Prostate gland (tissue), 2 donors: ENCODE measurements at regions not wholly inside any gene's neighbourhood (a gene's known extent, or its start where the extent isn't known, plus 50 kb on each side); places are given as distances from the start of the nearest gene placed in this dataset.

Source experiments
- DNase-seq: peaks from one replicate; pipeline ENCODE4 v3.0.0-alpha.2; 2019; ENCODE audit warnings: low spot score
- H3K27ac ChIP-seq, 2 donors: fragments of 200-600 bp; sonication (generic); 2 replicates each; pipeline ENCODE4 v1.5.1; 2017 to 2019
- H3K27me3 ChIP-seq: fragments of 200-600 bp; sonication (generic); replicated peaks from 2 replicates; pipeline ENCODE4 v1.5.1; 2019; ENCODE audit not compliant: insufficient read depth
- H3K36me3 ChIP-seq, 2 donors: fragments of 200-600 bp; sonication (generic); 1 replicate in 1 of 2; 2 replicates in 1 of 2; pipeline versions ENCODE4 v1.5.1 to v1.8.1; 2017 to 2019
- H3K4me1 ChIP-seq: fragments of 200-600 bp; sonication (generic); replicated peaks from 2 replicates; pipeline ENCODE4 v1.5.1; 2019
- H3K4me3 ChIP-seq, 2 donors: fragments of 200-600 bp; sonication (generic); 2 replicates each; pipeline ENCODE4 v1.5.1; 2017 to 2019
- H3K9me3 ChIP-seq: fragments of 200-600 bp; sonication (generic); 2 replicates; pipeline ENCODE4 v1.5.1; 2017
- POLR2A ChIP-seq: fragments of 450-650 bp; IDR thresholded peaks from one replicate; pipeline ENCODE4 v1.6.1; 2016; ENCODE audit warnings: antibody characterized with exemption, mild to moderate bottlenecking
- POLR2AphosphoS5 ChIP-seq: sonication (generic); formaldehyde crosslinking; IDR thresholded peaks from one replicate; pipeline ENCODE4 v1.6.1; 2017; ENCODE audit warnings: antibody characterized with exemption
- WGBS: methylation state at CpG from one replicate; pipeline ENCODE4 v1.1.5; 2018; 5-methylcytosine and 5-hydroxymethylcytosine counted together
- intact Hi-C: fragments of 100-400 bp; cut with DNase I; formaldehyde crosslinking; loops from one replicate; pipeline ENCODE4 v1.14.2; 2022
- TF ChIP-seq, protein P1 (sequence below), 4 experiments: fragments of 200-600 bp in 2 of 4; fragments of 450-650 bp in 2 of 4; sonication (generic) in 2 of 4; IDR thresholded peaks; 1 replicate in 3 of 4; 2 replicates in 1 of 4; pipeline ENCODE4 v1.5.1; 2016 to 2019; ENCODE audit warnings: antibody characterized with exemption in 4 of 4, mild to moderate bottlenecking in 2 of 4, moderate library complexity in 2 of 4

DNA sequence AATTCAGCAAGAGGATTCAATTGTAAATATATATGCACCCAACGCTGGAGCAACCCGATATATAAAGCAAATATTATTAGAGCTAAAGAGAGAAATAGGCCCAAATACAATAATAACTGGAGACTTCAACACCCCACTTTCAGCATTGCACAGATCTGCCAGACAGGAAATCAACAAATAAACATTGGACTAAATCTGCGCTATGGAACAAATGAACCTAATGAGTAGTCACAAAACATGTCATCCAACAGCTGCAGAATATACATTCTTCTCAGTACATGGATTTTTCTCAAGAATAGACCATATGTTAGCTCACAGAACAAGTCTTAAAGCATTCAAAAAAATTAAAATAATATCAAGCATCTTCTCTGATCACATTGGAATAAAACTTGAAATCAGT lies 86.1 kb upstream of the SLC1A1 start:
- H3K4me3 ChIP-seq = no peak overlapping the region
- no peaks in the 10 kb centered on the region for H3K9me3 ChIP-seq
- no peaks in the 10 kb centered on the region for H3K27me3 ChIP-seq
- no peak overlapping the region for H3K27ac ChIP-seq
- H3K4me1 ChIP-seq = no peaks in the 10 kb centered on the region
- intact Hi-C loops = no loop called here
- TF ChIP-seq POLR2A = no peak
- TF ChIP-seq, protein P1, sequence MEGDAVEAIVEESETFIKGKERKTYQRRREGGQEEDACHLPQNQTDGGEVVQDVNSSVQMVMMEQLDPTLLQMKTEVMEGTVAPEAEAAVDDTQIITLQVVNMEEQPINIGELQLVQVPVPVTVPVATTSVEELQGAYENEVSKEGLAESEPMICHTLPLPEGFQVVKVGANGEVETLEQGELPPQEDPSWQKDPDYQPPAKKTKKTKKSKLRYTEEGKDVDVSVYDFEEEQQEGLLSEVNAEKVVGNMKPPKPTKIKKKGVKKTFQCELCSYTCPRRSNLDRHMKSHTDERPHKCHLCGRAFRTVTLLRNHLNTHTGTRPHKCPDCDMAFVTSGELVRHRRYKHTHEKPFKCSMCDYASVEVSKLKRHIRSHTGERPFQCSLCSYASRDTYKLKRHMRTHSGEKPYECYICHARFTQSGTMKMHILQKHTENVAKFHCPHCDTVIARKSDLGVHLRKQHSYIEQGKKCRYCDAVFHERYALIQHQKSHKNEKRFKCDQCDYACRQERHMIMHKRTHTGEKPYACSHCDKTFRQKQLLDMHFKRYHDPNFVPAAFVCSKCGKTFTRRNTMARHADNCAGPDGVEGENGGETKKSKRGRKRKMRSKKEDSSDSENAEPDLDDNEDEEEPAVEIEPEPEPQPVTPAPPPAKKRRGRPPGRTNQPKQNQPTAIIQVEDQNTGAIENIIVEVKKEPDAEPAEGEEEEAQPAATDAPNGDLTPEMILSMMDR (IDR thresholded peaks at IDR 0.05) = no peak
- no peak for TF ChIP-seq POLR2AphosphoS5
- no peak for DNase-seq
- WGBS = 77% methylated on average over 3 of the region's 3 CpGs
- H3K36me3 ChIP-seq = no peaks in the 10 kb centered on the region

DNA sequence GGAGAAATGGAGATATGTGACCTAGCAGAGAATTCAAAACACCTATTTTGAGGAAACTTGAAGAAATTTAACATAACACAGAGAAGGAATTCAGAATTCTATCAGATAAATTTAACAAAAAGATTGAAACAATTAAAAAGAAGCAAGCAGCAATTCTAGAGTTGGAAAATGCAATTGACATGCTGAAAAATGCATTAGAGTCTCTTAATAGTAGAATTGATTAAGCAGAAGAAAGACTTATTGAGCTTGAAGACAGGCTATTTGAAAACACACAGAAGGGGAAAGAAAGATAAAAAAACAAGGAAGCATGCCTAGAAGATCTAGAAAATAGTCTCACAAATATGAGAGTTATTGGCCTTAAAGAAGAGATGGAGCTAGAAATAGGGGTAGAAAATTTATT lies 87.8 kb upstream of the SLC1A1 start:
- Histone ChIP-seq H3K36me3 (no peaks in the 10 kb centered on the region), H3K9me3 (no peaks in the 10 kb centered on the region), H3K4me1 (no peaks in the 10 kb centered on the region), H3K27me3 (no peaks in the 10 kb centered on the region), H3K27ac (no peak overlapping the region), H3K4me3 (no peak overlapping the region)
- no peak for TF ChIP-seq POLR2AphosphoS5
- intact Hi-C loops = no loop called here
- no peak for DNase-seq

DNA sequence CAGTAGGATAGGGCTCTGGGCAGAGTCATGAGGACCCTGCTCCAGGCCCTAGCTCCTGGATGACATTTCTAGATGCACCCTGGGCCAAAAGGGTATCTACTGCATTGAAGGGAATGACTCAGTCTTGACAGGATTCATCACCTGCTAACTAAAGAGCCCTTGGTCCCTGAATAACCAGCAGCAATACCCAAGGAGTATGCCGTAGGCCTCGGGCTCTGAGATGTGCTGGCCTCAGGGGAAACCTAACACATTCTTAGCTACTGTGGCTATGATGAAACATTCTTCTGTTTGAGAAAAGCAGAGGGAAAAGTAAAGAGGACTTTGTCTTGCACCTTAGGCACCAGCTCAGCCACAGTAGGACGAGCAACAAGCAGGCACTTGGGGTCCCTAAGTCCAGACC lies 89.5 kb upstream of the SLC1A1 start:
- DNase-seq = no peak
- no peak for TF ChIP-seq POLR2AphosphoS5
- TF ChIP-seq, protein P1 (IDR thresholded peaks at IDR 0.05) = no peak
- no peak for TF ChIP-seq POLR2A
- no peaks in the 10 kb centered on the region for H3K27me3 ChIP-seq
- intact Hi-C loops = no loop called here
- H3K9me3 ChIP-seq = no peaks in the 10 kb centered on the region
- WGBS = 100% methylated on average over 3 of the region's 3 CpGs
- no peak overlapping the region for H3K27ac ChIP-seq
- no peak overlapping the region for H3K4me3 ChIP-seq
- H3K4me1 ChIP-seq = no peaks in the 10 kb centered on the region
- H3K36me3 ChIP-seq = no peaks in the 10 kb centered on the region

DNA sequence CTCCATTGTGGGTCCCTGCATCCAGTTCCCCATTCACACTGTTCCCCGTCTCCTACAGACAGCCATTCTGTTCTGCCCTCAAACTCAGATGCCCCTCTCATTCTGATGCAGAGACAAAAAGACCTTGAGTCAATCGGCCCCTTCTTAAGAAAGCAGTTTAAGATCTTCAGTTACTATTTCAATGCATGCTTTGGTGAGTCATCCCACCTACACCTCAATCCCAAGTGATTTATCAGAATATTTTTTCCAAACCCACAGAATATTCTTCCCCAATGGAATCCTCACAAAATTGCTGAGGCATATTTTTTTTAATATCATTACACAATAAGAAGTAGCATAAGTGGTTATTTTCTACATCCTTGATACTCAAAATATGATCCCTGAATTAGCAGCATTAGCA lies 92.4 kb upstream of the SLC1A1 start:
- no peaks in the 10 kb centered on the region for H3K27me3 ChIP-seq
- H3K4me3 ChIP-seq = no peak overlapping the region
- H3K9me3 ChIP-seq = no peaks in the 10 kb centered on the region
- no peaks in the 10 kb centered on the region for H3K4me1 ChIP-seq
- DNase-seq = no peak
- intact Hi-C loops = no loop called here
- WGBS = 68% methylated on average over 2 of the region's 2 CpGs
- no peak overlapping the region for H3K27ac ChIP-seq
- H3K36me3 ChIP-seq = no peaks in the 10 kb centered on the region
- TF ChIP-seq, protein P1 (IDR thresholded peaks at IDR 0.05) = no peak

DNA sequence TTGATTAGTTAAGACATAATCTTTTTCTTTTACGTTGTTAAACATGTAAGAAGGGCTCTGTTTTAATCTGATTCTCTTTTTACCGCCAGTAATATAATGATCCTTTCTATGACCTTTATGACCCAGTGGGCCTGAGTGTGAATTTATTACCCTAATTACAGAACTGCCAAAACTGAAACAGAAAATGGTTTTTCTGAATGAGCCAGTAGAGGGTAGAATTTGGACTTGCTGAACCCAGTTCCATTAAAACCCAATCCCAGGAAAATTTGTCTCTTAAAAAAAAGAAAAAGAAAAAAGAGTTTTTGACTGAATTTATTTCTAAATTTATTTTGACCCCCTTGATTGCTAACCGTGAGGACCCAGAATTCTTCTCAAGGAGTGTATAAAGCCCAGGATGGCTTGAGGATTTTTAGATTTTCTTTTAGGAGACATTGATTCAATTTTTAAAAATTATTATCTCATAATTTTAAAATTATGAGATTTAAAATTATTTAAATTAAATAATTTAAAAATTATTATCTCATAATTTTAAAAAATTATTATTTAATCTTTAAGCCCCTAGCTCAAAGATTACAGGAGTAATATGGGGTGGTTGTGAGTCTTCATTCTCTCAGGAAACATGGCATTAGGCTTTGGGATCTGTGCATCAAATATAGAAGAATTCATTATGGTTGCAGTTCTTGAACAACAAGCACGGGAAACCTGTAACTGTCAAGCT lies 94.1 kb upstream of the GLIS3 start:
- Histone ChIP-seq H3K27ac (no peak overlapping the region), H3K4me3 (no peak overlapping the region), H3K4me1 (no peaks in the 10 kb centered on the region), H3K36me3 (no peaks in the 10 kb centered on the region), H3K9me3 (no peaks in the 10 kb centered on the region), H3K27me3 (no peaks in the 10 kb centered on the region)
- 84% methylated on average over 4 of the region's 4 CpGs for WGBS
- DNase-seq = no peak
- intact Hi-C loops = no loop called here
- TF ChIP-seq, protein P1 (IDR thresholded peaks at IDR 0.05) = no peak
- TF ChIP-seq POLR2A = no peak
- TF ChIP-seq POLR2AphosphoS5 = no peak
